ENCODE measurements at regions not wholly inside any gene's neighbourhood (a gene's known extent, or its start where the extent isn't known, plus 50 kb on each side); places are given as distances from the start of the nearest gene placed in this dataset.

DNA sequence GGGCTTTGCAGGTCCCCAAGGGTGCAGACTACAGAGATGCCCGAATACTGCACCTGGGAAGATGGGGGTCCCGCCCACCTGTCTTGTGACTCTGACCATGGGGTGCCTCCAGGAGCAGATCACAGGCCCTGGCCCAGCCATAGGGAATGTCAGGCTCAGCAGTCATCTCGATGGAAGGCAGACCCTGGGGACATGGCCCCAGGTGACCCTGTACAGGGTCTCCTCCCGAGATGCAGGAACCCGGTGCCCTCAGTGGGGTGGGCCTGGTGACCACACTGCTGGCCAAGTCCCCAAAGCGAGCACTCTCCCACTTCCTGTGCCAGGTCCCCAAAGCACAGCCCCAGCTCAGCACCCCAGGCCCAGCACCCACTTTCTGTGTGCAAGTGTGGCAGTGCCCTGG is 903.7 kb upstream of the USP15 start:
- Mint-ChIP-seq H3K4me1 (no peaks in the 10 kb centered on the region), H3K9me3 (peaks cover 8% of the 10 kb centered on the region), H3K4me3 (no peak overlapping the region), H3K27ac (no peak overlapping the region), H3K36me3 (no peaks in the 10 kb centered on the region), H3K27me3 (ENCODE audit: low read depth) (no peaks in the 10 kb centered on the region)
- ATAC-seq (no peak), DNase-seq (ENCODE audit: low spot score) (no peak)
- CTCF ChIA-PET, result interaction anchor here (0.6 kb wide), 1 partner anchor 1282 kb away, joined by 5 read pairs; no protein-coding TSS in a partner anchor
- POLR2A ChIA-PET, result no interaction called here
- TF ChIP-seq, protein P1, sequence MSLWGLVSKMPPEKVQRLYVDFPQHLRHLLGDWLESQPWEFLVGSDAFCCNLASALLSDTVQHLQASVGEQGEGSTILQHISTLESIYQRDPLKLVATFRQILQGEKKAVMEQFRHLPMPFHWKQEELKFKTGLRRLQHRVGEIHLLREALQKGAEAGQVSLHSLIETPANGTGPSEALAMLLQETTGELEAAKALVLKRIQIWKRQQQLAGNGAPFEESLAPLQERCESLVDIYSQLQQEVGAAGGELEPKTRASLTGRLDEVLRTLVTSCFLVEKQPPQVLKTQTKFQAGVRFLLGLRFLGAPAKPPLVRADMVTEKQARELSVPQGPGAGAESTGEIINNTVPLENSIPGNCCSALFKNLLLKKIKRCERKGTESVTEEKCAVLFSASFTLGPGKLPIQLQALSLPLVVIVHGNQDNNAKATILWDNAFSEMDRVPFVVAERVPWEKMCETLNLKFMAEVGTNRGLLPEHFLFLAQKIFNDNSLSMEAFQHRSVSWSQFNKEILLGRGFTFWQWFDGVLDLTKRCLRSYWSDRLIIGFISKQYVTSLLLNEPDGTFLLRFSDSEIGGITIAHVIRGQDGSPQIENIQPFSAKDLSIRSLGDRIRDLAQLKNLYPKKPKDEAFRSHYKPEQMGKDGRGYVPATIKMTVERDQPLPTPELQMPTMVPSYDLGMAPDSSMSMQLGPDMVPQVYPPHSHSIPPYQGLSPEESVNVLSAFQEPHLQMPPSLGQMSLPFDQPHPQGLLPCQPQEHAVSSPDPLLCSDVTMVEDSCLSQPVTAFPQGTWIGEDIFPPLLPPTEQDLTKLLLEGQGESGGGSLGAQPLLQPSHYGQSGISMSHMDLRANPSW (CRISPR knock-in tag; conservative IDR thresholded peaks at IDR 0.05; ENCODE audit: low read depth), result no peak
- no peak for TF ChIP-seq NR2C2 (CRISPR knock-in tag; IDR thresholded peaks at IDR 0.05)
- TF ChIP-seq, protein P2, sequence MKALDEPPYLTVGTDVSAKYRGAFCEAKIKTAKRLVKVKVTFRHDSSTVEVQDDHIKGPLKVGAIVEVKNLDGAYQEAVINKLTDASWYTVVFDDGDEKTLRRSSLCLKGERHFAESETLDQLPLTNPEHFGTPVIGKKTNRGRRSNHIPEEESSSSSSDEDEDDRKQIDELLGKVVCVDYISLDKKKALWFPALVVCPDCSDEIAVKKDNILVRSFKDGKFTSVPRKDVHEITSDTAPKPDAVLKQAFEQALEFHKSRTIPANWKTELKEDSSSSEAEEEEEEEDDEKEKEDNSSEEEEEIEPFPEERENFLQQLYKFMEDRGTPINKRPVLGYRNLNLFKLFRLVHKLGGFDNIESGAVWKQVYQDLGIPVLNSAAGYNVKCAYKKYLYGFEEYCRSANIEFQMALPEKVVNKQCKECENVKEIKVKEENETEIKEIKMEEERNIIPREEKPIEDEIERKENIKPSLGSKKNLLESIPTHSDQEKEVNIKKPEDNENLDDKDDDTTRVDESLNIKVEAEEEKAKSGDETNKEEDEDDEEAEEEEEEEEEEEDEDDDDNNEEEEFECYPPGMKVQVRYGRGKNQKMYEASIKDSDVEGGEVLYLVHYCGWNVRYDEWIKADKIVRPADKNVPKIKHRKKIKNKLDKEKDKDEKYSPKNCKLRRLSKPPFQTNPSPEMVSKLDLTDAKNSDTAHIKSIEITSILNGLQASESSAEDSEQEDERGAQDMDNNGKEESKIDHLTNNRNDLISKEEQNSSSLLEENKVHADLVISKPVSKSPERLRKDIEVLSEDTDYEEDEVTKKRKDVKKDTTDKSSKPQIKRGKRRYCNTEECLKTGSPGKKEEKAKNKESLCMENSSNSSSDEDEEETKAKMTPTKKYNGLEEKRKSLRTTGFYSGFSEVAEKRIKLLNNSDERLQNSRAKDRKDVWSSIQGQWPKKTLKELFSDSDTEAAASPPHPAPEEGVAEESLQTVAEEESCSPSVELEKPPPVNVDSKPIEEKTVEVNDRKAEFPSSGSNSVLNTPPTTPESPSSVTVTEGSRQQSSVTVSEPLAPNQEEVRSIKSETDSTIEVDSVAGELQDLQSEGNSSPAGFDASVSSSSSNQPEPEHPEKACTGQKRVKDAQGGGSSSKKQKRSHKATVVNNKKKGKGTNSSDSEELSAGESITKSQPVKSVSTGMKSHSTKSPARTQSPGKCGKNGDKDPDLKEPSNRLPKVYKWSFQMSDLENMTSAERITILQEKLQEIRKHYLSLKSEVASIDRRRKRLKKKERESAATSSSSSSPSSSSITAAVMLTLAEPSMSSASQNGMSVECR (CRISPR knock-in tag; IDR thresholded peaks at IDR 0.05; ENCODE audit: borderline replicate concordance), result no peak
- no peak for TF ChIP-seq EMX1 (CRISPR knock-in tag; IDR thresholded peaks at IDR 0.05)
- TF ChIP-seq KAT7 (CRISPR knock-in tag; IDR thresholded peaks at IDR 0.05; ENCODE audit: borderline replicate concordance), result no peak
- TF ChIP-seq TEAD1 (CRISPR knock-in tag; IDR thresholded peaks at IDR 0.05), result no peak
- TF ChIP-seq ZNF317 (CRISPR knock-in tag; IDR thresholded peaks at IDR 0.05; ENCODE audit: borderline replicate concordance, low read depth), result no peak
- no peak for TF ChIP-seq SOX15 (CRISPR knock-in tag; IDR thresholded peaks at IDR 0.05)
- TF ChIP-seq ATF1 (CRISPR knock-in tag; IDR thresholded peaks at IDR 0.05), result no peak
- no peak for TF ChIP-seq CBFB (CRISPR knock-in tag; IDR thresholded peaks at IDR 0.05; ENCODE audit: low read depth)

GRCh38 chr12:61357496-61357895 is 902.7 kb upstream of the USP15 start:
- POLR2A ChIA-PET, result no interaction called here
- CTCF ChIA-PET, result no interaction called here
- TF ChIP-seq EMX1 (CRISPR knock-in tag; IDR thresholded peaks at IDR 0.05), result no peak
- TF ChIP-seq FOXP1 (CRISPR knock-in tag; IDR thresholded peaks at IDR 0.05; ENCODE audit: borderline replicate concordance), result no peak
- TF ChIP-seq, protein P3, sequence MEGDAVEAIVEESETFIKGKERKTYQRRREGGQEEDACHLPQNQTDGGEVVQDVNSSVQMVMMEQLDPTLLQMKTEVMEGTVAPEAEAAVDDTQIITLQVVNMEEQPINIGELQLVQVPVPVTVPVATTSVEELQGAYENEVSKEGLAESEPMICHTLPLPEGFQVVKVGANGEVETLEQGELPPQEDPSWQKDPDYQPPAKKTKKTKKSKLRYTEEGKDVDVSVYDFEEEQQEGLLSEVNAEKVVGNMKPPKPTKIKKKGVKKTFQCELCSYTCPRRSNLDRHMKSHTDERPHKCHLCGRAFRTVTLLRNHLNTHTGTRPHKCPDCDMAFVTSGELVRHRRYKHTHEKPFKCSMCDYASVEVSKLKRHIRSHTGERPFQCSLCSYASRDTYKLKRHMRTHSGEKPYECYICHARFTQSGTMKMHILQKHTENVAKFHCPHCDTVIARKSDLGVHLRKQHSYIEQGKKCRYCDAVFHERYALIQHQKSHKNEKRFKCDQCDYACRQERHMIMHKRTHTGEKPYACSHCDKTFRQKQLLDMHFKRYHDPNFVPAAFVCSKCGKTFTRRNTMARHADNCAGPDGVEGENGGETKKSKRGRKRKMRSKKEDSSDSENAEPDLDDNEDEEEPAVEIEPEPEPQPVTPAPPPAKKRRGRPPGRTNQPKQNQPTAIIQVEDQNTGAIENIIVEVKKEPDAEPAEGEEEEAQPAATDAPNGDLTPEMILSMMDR (IDR thresholded peaks at IDR 0.05), result no peak
- TF ChIP-seq ZNF396 (CRISPR knock-in tag; IDR thresholded peaks at IDR 0.05; ENCODE audit: borderline replicate concordance), result no peak
- no peak for TF ChIP-seq ZBTB43 (CRISPR knock-in tag; IDR thresholded peaks at IDR 0.05)
- TF ChIP-seq, protein P4, sequence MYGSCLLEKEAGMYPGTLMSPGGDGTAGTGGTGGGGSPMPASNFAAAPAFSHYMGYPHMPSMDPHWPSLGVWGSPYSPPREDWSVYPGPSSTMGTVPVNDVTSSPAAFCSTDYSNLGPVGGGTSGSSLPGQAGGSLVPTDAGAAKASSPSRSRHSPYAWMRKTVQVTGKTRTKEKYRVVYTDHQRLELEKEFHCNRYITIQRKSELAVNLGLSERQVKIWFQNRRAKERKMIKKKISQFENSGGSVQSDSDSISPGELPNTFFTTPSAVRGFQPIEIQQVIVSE (CRISPR knock-in tag; IDR thresholded peaks at IDR 0.05; ENCODE audit: borderline replicate concordance), result no peak
- TF ChIP-seq, protein P5, sequence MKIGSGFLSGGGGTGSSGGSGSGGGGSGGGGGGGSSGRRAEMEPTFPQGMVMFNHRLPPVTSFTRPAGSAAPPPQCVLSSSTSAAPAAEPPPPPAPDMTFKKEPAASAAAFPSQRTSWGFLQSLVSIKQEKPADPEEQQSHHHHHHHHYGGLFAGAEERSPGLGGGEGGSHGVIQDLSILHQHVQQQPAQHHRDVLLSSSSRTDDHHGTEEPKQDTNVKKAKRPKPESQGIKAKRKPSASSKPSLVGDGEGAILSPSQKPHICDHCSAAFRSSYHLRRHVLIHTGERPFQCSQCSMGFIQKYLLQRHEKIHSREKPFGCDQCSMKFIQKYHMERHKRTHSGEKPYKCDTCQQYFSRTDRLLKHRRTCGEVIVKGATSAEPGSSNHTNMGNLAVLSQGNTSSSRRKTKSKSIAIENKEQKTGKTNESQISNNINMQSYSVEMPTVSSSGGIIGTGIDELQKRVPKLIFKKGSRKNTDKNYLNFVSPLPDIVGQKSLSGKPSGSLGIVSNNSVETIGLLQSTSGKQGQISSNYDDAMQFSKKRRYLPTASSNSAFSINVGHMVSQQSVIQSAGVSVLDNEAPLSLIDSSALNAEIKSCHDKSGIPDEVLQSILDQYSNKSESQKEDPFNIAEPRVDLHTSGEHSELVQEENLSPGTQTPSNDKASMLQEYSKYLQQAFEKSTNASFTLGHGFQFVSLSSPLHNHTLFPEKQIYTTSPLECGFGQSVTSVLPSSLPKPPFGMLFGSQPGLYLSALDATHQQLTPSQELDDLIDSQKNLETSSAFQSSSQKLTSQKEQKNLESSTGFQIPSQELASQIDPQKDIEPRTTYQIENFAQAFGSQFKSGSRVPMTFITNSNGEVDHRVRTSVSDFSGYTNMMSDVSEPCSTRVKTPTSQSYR (CRISPR knock-in tag; IDR thresholded peaks at IDR 0.05), result no peak
- TF ChIP-seq ZNF232 (CRISPR knock-in tag; IDR thresholded peaks at IDR 0.05), result no peak
- no peak for TF ChIP-seq SP1 (CRISPR knock-in tag; conservative IDR thresholded peaks at IDR 0.05)
- TF ChIP-seq IRF2 (CRISPR knock-in tag; IDR thresholded peaks at IDR 0.05; ENCODE audit: borderline replicate concordance, low read depth), result no peak

More at GRCh38 chr12:61357496-61357895, 902.7 kb upstream of the USP15 start:
- Mint-ChIP-seq H3K27ac (no peak overlapping the region), H3K4me1 (no peaks in the 10 kb centered on the region), H3K4me3 (no peak overlapping the region), H3K27me3 (ENCODE audit: low read depth) (no peaks in the 10 kb centered on the region), H3K36me3 (no peaks in the 10 kb centered on the region), H3K9me3 (peaks cover 8% of the 10 kb centered on the region)
- ATAC-seq, result no peak
- no peak for DNase-seq (ENCODE audit: low spot score)
